Testis (tissue), 2 donors: ENCODE measurements at regions not wholly inside any gene's neighbourhood (a gene's known extent, or its start where the extent isn't known, plus 50 kb on each side); places are given as distances from the start of the nearest gene placed in this dataset.

ENCODE experiments used
- DNase-seq: peaks from one replicate; pipeline ENCODE4 v3.0.0-alpha.2; 2019
- H3K27ac ChIP-seq, 2 donors: fragments of 200-600 bp; sonication (generic); one replicate each; pipeline ENCODE4 v1.5.1; 2019
- H3K27me3 ChIP-seq: fragments of 200-600 bp; sonication (generic); one replicate; pipeline ENCODE4 v1.5.1; 2019
- H3K36me3 ChIP-seq: fragments of 200-600 bp; sonication (generic); one replicate; pipeline ENCODE4 v1.5.1; 2017; ENCODE audit warnings: low read depth; ENCODE audit errors: missing control alignments
- H3K4me1 ChIP-seq: fragments of 200-600 bp; sonication (generic); one replicate; pipeline ENCODE4 v1.5.1; 2019
- H3K4me3 ChIP-seq, 2 donors: fragments of 200-600 bp; sonication (generic); one replicate each; pipeline ENCODE4 v1.5.1; 2017 to 2019
- H3K9me3 ChIP-seq: fragments of 200-600 bp; sonication (generic); one replicate; pipeline ENCODE4 v1.5.1; 2017
- POLR2A ChIP-seq: fragments of 450-650 bp; IDR thresholded peaks from one replicate; pipeline ENCODE4 v1.6.1; 2017; ENCODE audit warnings: antibody characterized with exemption, mild to moderate bottlenecking, moderate library complexity
- WGBS, 2 donors: methylation state at CpG; one replicate each; pipeline ENCODE4 v1.1.5; 2018; 5-methylcytosine and 5-hydroxymethylcytosine counted together
- intact Hi-C: fragments of 100-400 bp; cut with DNase I; formaldehyde crosslinking; loops from one replicate; pipeline ENCODE4 v1.15.1; 2023; ENCODE audit warnings: low total_unique reads
- TF ChIP-seq, protein P1 (sequence below), 3 experiments: fragments of 450-650 bp in 2 of 3; fragments of 200-600 bp in 1 of 3; sonication (generic) in 1 of 3; IDR thresholded peaks; one replicate each; pipeline ENCODE4 v1.5.1; 2016 to 2019; ENCODE audit warnings: antibody characterized with exemption in 3 of 3, mild to moderate bottlenecking in 2 of 3, moderate library complexity in 1 of 3

DNA sequence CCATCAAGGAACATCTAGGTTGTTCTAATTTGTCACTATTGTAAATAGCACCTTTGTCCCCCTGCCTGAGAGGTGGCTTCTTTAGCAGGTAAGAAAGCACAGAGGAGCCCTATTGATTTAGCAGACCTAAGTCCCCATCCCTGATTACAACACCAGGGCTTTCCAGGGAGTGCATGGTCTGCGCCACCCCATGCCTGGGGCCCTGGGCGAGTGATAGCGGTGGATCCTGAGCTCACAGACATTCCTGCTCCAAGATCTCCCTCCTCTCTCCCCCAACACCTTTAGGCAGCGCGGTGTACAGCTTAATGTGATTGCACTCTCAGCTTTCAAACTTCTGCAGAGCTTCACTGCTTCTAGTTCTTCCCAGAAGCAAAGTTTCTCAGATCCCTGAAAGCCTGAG is 67.4 kb upstream of the WWC1 start:
- no peaks in the 10 kb centered on the region for H3K36me3 ChIP-seq
- TF ChIP-seq, protein P1, sequence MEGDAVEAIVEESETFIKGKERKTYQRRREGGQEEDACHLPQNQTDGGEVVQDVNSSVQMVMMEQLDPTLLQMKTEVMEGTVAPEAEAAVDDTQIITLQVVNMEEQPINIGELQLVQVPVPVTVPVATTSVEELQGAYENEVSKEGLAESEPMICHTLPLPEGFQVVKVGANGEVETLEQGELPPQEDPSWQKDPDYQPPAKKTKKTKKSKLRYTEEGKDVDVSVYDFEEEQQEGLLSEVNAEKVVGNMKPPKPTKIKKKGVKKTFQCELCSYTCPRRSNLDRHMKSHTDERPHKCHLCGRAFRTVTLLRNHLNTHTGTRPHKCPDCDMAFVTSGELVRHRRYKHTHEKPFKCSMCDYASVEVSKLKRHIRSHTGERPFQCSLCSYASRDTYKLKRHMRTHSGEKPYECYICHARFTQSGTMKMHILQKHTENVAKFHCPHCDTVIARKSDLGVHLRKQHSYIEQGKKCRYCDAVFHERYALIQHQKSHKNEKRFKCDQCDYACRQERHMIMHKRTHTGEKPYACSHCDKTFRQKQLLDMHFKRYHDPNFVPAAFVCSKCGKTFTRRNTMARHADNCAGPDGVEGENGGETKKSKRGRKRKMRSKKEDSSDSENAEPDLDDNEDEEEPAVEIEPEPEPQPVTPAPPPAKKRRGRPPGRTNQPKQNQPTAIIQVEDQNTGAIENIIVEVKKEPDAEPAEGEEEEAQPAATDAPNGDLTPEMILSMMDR (IDR thresholded peaks at IDR 0.05), result no peak
- TF ChIP-seq POLR2A, result no peak
- DNase-seq, result no peak
- 76 to 95% methylated on average over 5 of the region's 5 CpGs for WGBS, 2 donors
- H3K9me3 ChIP-seq, result no peaks in the 10 kb centered on the region
- H3K27me3 ChIP-seq, result no peaks in the 10 kb centered on the region
- no peaks in the 10 kb centered on the region for H3K4me1 ChIP-seq
- H3K4me3 ChIP-seq, result no peak overlapping the region
- no peak overlapping the region for H3K27ac ChIP-seq
- intact Hi-C loops, result no loop called here

DNA sequence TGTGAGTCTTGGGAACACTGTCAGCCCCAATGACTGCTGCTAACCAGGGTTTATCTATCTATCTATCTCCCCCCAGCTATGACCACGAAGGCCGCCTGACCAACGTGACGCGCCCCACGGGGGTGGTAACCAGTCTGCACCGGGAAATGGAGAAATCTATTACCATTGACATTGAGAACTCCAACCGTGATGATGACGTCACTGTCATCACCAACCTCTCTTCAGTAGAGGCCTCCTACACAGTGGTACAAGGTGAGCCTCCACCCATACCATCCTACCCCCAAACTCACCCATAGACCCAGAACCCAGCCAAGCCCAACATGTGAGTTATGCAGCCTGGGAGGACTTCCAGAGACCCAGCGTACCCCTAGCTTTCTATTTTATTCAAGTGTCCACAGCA is 65.4 kb upstream of the WWC1 start:
- no peak for TF ChIP-seq POLR2A
- TF ChIP-seq, protein P1 (IDR thresholded peaks at IDR 0.05), result no peak
- intact Hi-C loops, result no loop called here
- H3K4me1 ChIP-seq, result no peaks in the 10 kb centered on the region
- no peaks in the 10 kb centered on the region for H3K9me3 ChIP-seq
- no peak for DNase-seq
- H3K4me3 ChIP-seq, result no peak overlapping the region
- no peak overlapping the region for H3K27ac ChIP-seq
- WGBS, 2 donors, result 92 to 98% methylated on average over 10 of the region's 10 CpGs
- no peaks in the 10 kb centered on the region for H3K36me3 ChIP-seq
- no peaks in the 10 kb centered on the region for H3K27me3 ChIP-seq

DNA sequence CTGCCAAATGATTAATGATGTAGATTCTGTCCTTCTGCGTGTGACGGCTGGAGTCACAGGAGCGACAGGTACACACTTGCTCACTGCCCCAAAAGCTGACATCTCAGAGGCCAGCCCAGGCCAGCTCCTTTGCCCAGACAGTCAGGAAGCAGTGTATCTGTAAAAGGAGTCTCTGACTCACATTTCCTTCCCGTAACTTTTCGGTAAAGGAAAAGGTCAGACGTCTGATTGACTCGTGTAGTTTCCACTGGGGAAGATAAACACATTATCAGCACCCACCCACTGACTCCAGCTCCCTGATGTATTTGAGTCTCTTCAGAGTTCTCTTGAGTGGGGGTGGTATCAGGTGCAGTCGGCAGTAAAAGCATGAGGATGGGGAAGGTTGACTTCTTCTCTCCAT is 64.4 kb upstream of the WWC1 start:
- intact Hi-C loops, result no loop called here
- no peaks in the 10 kb centered on the region for H3K9me3 ChIP-seq
- H3K36me3 ChIP-seq, result no peaks in the 10 kb centered on the region
- WGBS, 2 donors, result 64 to 77% methylated on average over 8 of the region's 8 CpGs
- no peak overlapping the region for H3K27ac ChIP-seq
- H3K27me3 ChIP-seq, result no peaks in the 10 kb centered on the region
- no peak for DNase-seq
- H3K4me1 ChIP-seq, result no peaks in the 10 kb centered on the region
- no peak overlapping the region for H3K4me3 ChIP-seq
- TF ChIP-seq POLR2A, result no peak
- TF ChIP-seq, protein P1 (IDR thresholded peaks at IDR 0.05), result no peak

DNA sequence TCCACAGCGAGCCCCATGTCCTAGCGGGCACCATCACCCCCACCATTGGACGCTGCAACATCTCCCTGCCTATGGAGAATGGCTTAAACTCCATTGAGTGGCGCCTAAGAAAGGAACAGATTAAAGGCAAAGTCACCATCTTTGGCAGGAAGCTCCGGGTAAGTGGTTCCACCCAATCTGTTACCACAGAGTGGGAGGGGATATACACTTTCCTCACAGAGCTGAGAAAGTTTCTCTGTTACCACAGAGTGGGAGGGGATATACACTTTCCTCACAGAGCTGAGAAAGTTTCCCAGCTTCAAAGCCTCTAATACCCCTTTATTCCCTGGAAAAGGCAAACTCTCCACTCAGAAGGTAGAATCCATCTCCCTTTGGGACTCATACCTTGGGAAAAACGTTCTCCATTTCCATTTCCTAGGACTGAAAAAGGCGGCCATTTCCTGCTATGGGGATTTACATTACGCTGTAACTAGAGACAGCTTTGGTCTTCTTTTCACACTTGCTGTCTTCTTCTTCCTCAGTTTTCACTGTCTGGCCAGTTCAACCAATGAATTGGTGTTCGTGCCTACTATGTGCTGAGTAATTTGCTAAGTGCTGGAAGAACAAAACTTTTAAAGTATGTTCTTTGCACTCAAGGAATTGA is 63.4 kb upstream of the WWC1 start:
- intact Hi-C loops, result no loop called here
- 87 to 89% methylated on average over 9 of the region's 9 CpGs for WGBS, 2 donors

More for the DNA sequence above, 63.4 kb upstream of the WWC1 start:
- no peaks in the 10 kb centered on the region for H3K27me3 ChIP-seq
- H3K36me3 ChIP-seq, result no peaks in the 10 kb centered on the region
- no peak for DNase-seq
- no peak overlapping the region for H3K27ac ChIP-seq
- TF ChIP-seq, protein P1 (IDR thresholded peaks at IDR 0.05), result no peak
- no peak for TF ChIP-seq POLR2A
- no peaks in the 10 kb centered on the region for H3K9me3 ChIP-seq
- no peak overlapping the region for H3K4me3 ChIP-seq
- no peaks in the 10 kb centered on the region for H3K4me1 ChIP-seq
